C4-2B (cell line): ENCODE measurements at regions not wholly inside any gene's neighbourhood (a gene's known extent, or its start where the extent isn't known, plus 50 kb on each side); places are given as distances from the start of the nearest gene placed in this dataset.

Experiments
- H3K27ac ChIP-seq: fragments of 450-650 bp; 2 replicates; pipeline ENCODE4 v1.5.1; 2017
- ZFX ChIP-seq: fragments of 450-650 bp; IDR thresholded peaks from 2 replicates; pipeline ENCODE4 v1.6.1; 2017
- TF ChIP-seq, protein P1 (sequence below): fragments of 450-650 bp; conservative IDR thresholded peaks from 2 replicates; pipeline ENCODE4 v1.5.1; 2017; ENCODE audit warnings: mild to moderate bottlenecking

DNA sequence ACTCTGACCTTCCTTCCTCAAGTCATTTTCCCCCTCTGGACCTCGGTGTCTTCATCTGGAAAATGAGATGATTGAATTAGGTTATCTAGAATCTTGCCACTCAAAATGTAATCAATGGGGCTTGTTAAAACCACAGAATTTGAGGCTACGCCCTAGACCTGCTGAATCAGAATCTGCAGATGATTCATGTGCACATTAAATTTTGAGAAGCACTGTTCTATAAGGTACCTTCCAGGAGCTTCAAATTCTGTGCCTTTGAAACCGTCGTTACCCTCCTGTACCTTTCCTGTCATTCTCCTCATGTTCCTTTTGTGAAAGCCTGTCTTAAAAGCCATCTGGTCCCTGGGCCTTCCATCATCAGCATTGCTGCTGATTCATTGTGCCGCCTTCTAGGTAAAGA is 172.4 kb upstream of the TOPAZ1 start:
- TF ChIP-seq ZFX, result no peak
- TF ChIP-seq, protein P1, sequence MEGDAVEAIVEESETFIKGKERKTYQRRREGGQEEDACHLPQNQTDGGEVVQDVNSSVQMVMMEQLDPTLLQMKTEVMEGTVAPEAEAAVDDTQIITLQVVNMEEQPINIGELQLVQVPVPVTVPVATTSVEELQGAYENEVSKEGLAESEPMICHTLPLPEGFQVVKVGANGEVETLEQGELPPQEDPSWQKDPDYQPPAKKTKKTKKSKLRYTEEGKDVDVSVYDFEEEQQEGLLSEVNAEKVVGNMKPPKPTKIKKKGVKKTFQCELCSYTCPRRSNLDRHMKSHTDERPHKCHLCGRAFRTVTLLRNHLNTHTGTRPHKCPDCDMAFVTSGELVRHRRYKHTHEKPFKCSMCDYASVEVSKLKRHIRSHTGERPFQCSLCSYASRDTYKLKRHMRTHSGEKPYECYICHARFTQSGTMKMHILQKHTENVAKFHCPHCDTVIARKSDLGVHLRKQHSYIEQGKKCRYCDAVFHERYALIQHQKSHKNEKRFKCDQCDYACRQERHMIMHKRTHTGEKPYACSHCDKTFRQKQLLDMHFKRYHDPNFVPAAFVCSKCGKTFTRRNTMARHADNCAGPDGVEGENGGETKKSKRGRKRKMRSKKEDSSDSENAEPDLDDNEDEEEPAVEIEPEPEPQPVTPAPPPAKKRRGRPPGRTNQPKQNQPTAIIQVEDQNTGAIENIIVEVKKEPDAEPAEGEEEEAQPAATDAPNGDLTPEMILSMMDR, result no peak
- H3K27ac ChIP-seq, result no peak overlapping the region

DNA sequence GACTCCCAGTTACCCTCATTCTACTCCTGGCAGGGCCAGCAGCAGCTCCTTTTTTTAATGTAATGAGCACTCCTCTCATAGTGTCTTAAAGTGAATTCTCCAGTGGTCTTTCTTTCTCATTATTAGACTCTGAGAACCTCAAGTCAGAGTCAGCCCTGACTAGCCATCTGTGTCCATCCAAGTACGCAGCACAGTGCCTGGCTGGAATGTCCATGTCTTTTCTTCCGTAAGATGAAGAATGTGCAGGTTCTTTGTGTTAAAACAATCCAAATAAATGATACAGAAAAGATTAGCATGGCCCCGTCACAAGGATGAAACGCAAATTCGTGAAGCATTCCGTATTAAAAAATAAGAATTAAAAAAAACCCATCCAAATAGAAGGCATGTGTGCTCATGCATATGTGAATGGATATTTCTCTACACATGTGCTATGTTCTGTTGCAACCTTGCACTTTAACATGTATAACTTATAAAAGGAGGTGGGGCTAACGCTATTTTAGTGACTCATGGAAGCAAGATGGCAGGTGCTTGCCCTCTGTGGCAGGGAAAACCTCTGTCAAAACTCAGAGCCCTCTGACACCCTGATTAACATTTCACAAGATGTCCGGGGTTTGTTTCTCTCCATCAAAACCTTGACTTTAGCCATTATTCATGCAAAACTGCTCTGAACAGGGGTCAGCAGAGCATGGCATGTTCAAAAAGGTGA is 170.7 kb upstream of the TOPAZ1 start:
- no peak overlapping the region for H3K27ac ChIP-seq
- TF ChIP-seq ZFX, result no peak
- TF ChIP-seq, protein P1, result no peak

DNA sequence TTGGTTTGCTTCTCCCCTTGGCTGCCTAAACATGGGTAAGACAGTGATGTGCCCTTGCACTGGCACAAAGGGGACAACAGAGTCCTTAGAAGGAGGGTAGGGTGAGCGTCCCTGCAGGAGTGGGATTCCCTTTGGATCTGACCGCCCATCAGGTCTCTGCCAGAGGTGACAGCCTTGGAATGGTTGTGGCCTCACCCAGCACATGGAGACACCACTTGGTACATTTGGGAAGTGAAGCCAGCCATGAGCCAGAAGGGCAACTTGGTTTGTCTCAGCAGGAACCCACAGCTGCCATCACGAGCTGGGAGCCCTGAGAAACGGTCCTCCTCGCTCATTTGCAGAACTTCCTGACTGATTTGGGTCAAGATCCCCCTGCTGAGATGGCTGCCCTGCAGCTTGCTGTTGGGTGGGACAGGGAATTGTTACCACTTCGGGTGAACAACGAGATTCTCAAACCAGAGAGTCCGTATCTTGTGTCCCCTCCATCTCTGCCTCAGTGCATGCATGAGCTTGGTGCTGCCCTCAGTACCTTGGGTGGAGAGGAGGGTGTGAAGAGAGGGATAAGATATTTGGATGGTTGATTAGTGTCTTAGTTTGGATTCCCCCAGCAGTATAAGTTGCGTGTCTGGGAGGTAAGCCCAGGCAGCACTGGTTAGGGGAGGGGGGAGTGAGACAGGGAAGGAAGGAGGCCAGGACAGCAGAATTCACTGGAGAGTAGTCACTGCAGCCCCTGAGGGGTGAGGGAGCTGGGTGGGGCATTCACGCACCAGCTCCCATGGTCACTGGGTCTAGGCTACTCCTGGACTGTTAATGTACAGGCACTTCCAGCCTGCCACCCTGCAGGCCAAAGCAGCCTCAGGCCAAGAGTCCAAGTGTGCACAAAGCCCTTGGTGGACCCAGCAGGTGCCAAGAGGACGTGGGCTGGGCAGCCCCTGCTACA is 168.8 kb upstream of the TOPAZ1 start:
- no peak overlapping the region for H3K27ac ChIP-seq
- TF ChIP-seq, protein P1, result no peak
- TF ChIP-seq ZFX, result no peak

DNA sequence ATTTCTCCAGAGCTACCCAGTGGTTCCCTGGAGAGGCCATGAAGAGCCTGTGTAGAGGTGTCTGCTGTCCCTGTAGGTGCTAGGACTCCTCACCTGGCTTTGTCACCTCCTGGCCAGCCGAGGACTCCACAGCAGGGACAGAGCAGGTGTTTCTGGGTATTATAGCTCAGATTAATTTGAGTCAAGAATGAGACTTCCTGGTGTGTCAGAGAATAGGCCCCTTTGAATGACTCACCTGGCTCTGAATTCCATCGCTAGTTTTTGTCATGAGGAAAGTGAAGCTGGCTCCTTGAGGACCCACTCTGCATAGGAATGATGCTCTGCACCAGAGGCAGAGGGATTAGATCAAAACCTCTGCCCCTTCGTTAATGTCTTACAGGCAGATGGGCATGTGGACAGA is 167.5 kb upstream of the TOPAZ1 start:
- TF ChIP-seq, protein P1, result no peak
- TF ChIP-seq ZFX, result no peak

DNA sequence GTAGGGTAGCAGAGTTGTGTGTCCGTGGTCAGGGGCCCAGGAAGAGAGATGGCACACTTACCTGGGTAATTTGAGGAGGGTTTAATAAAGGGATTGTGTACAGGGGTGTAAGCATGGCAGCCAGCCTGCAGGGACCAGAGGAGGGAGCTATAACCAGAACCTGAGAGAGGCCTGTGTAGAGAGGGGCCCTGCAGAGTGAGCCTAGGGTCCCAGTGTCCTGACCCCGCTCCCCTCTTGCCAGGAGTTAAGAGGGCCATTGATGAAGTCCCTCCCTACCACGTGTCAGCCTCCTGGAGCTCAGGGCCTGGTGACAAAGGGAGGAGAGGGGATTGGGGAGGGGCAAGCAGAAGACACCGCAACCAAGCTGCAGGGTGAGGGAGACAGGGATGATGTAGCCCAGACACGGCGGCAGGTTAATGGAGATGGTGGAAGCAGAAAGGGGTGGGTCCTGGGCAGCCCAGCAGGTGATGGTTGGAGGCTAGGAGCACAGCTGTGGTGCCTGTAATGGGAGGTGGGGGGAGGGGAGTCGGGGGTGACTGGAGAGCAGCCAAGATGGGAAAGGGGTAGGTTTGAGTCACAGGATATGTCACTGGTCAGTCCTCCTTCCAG is 165.4 kb upstream of the TOPAZ1 start:
- H3K27ac ChIP-seq, result no peak overlapping the region
- no peak for TF ChIP-seq ZFX
- TF ChIP-seq, protein P1, result no peak

More for the DNA sequence above, 167.5 kb upstream of the TOPAZ1 start:
- H3K27ac ChIP-seq, result no peak overlapping the region

DNA sequence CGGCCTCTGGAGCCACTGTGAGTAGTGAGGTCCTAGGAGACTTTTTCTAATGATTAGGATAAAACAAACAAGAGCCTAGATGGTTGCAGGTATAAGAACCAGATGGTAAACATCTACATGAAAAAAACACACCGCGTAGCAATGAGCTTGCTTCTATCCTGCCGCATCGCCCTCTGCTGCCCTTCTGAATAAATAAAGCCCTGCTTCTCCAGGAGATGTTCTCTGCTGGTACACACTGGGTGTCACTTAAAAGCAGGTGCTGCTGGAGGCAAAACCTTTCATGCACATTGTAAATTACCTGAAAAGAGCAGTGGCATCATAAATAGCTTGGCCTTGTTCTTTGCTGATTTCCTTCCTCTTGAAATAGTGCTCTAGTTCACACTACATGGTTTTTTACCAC is 164.4 kb upstream of the TOPAZ1 start:
- no peak for TF ChIP-seq ZFX
- TF ChIP-seq, protein P1, result peak; percentile 36
- H3K27ac ChIP-seq, result no peak overlapping the region
